ENCODE measurements at regions not wholly inside any gene's neighbourhood (a gene's known extent, or its start where the extent isn't known, plus 50 kb on each side); places are given as distances from the start of the nearest gene placed in this dataset.

DNA sequence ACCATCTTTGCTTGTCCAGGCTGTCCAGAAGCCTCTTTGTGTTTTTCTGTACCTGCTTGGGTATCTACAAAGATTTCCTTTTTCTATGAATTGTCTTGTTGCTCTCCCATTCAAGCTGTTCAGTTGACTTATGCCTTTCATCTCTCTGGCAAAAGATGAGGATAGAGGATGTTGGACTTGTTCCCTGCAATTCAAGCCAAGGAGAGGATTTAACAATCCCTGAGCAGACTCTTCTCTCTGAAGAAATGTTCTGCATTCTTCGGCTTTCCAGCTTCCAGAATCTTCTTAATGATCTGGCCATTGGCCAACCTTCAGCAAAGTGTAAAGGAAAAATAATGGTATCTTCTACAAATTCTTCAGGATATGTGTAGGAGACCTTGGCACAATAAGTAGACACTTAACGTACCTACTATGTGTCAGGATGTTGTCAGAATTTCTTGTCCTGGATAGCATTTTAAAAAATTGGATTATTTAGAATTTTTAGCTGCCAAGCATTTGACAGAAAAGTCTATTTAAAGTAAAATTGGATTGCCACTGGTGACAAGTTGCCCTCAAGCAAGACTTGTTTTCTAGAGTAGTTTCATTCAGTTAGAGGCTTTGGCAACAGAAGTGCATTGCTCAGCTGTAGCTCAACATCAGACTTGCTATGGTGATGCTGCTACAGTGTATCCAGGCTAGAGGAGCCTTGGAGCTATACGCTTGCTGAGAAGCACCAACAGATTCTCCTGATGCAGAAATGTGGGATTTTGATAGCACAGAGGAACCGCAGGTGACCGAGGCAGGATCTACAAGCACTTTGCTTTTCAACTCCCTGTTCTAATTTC is 455.7 kb downstream of the SUCLA2 start (continued):
- TF ChIP-seq CHCHD3 (CRISPR knock-in tag; IDR thresholded peaks at IDR 0.05) (no peak), ZNF264 (CRISPR knock-in tag; IDR thresholded peaks at IDR 0.05) (no peak), HOXA7 (CRISPR knock-in tag; IDR thresholded peaks at IDR 0.05) (no peak), FOXO1 (CRISPR knock-in tag; IDR thresholded peaks at IDR 0.05) (no peak)

- ChIA-PET CTCF (ENCODE audit: low intra/inter-chr PET ratio, low total read pairs) (no interaction called here), POLR2A (no interaction called here)
- FAIRE-seq: no peak
- no peaks in the 10 kb centered on the region for H3K36me3 ChIP-seq (replicated peaks in 1 of 2; ENCODE audit: control insufficient read depth in 1 of 2, insufficient read depth in 2 of 2, low read length in 2 of 2)
- no peak overlapping the region for H2AFZ ChIP-seq (ENCODE audit: low read length)
- H3K9me3 ChIP-seq (ENCODE audit: low read length): no peaks in the 10 kb centered on the region
- intact Hi-C loops (cut with micrococcal nuclease; ENCODE audit: unreplicated experiment) (no loop called here), in situ Hi-C loops (cut with HindIII; ENCODE audit: extremely low pct_ligation_motif_present, low pct_unique_long_range_greater_than_20kb) (no loop called here)
- no peak for TF ChIP-seq TRIM22 (IDR thresholded peaks at IDR 0.05)
- TF ChIP-seq IKZF1 (IDR thresholded peaks at IDR 0.05): no peak
- H3K9ac ChIP-seq (ENCODE audit: insufficient read depth, low read depth, low read length): no peak overlapping the region
- ATAC-seq: no peak
- no peaks in the 10 kb centered on the region for H3K4me1 ChIP-seq (ENCODE audit: insufficient read depth, low read length)
- no peak overlapping the region for H3K27ac ChIP-seq (ENCODE audit: extremely low read length, insufficient read depth, low read length)
- 0% methylated on average over 2 of the region's 2 CpGs for WGBS (ENCODE audit: low lambda C conversion rate)
- no peak overlapping the region for H3K4me2 ChIP-seq (ENCODE audit: low read depth, low read length)
- no peak for DNase-seq (ENCODE audit: low spot score)
- no peaks in the 10 kb centered on the region for H3K79me2 ChIP-seq (ENCODE audit: insufficient read depth, low read length)
- H3K4me3 ChIP-seq (replicated peaks in 1 of 3; ENCODE audit: insufficient read depth in 1 of 3, low read depth in 2 of 3, low read length in 3 of 3): no peak overlapping the region
- H3K27me3 ChIP-seq (ENCODE audit: control insufficient read depth in 1 of 2, insufficient read depth in 2 of 2, low read length in 2 of 2): no peaks in the 10 kb centered on the region
- no TSS peak for BruUV-seq (replicated peaks)
- H4K20me1 ChIP-seq (ENCODE audit: insufficient read depth, low read length): no peaks in the 10 kb centered on the region
These were observed 461.8 kb downstream of the SUCLA2 start for GRCh38 chr13:47539317-47539716.

GRCh38 chr13:47523771-47524170 is 477.3 kb downstream of the SUCLA2 start:
- POLR2A ChIA-PET: no interaction called here
- no peak for DNase-seq (ENCODE audit: low spot score)
- H3K9me3 ChIP-seq (ENCODE audit: low read length): no peaks in the 10 kb centered on the region
- no peak for TF ChIP-seq LCORL (IDR thresholded peaks at IDR 0.05)
- no peak for TF ChIP-seq LCORL (CRISPR knock-in tag; IDR thresholded peaks at IDR 0.05)
- no peak for TF ChIP-seq ZNF780A (CRISPR knock-in tag; IDR thresholded peaks at IDR 0.05)
- no peak for TF ChIP-seq HOXA7 (CRISPR knock-in tag; IDR thresholded peaks at IDR 0.05)
- TF ChIP-seq, protein P1, sequence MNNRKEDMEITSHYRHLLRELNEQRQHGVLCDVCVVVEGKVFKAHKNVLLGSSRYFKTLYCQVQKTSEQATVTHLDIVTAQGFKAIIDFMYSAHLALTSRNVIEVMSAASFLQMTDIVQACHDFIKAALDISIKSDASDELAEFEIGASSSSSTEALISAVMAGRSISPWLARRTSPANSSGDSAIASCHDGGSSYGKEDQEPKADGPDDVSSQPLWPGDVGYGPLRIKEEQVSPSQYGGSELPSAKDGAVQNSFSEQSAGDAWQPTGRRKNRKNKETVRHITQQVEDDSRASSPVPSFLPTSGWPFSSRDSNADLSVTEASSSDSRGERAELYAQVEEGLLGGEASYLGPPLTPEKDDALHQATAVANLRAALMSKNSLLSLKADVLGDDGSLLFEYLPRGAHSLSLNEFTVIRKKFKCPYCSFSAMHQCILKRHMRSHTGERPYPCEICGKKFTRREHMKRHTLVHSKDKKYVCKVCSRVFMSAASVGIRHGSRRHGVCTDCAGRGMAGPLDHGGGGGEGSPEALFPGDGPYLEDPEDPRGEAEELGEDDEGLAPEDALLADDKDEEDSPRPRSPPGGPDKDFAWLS (CRISPR knock-in tag; IDR thresholded peaks at IDR 0.05; ENCODE audit: borderline replicate concordance): no peak
- TF ChIP-seq PHF5A (CRISPR knock-in tag; IDR thresholded peaks at IDR 0.05; ENCODE audit: low read depth, unreplicated experiment): no peak
- no peak for TF ChIP-seq ZIK1 (CRISPR knock-in tag; IDR thresholded peaks at IDR 0.05; ENCODE audit: borderline replicate concordance, low read depth)
- no peak for TF ChIP-seq SNAPC2 (CRISPR knock-in tag; IDR thresholded peaks at IDR 0.05)

More at GRCh38 chr13:47523771-47524170, 477.3 kb downstream of the SUCLA2 start:
- no peak overlapping the region for H3K9ac ChIP-seq (ENCODE audit: insufficient read depth, low read depth, low read length)
- H3K4me1 ChIP-seq (ENCODE audit: insufficient read depth, low read length): no peaks in the 10 kb centered on the region
- FAIRE-seq (no peak), ATAC-seq (no peak)
- CTCF ChIA-PET (ENCODE audit: low intra/inter-chr PET ratio, low total read pairs): no interaction called here
- no peaks in the 10 kb centered on the region for H3K79me2 ChIP-seq (ENCODE audit: insufficient read depth, low read length)
- no peak overlapping the region for H3K27ac ChIP-seq (ENCODE audit: extremely low read length, insufficient read depth, low read length)
- H3K27me3 ChIP-seq (ENCODE audit: control insufficient read depth in 1 of 2, insufficient read depth in 2 of 2, low read length in 2 of 2): no peaks in the 10 kb centered on the region
- no TSS peak for BruUV-seq (replicated peaks)
- intact Hi-C loops (cut with micrococcal nuclease; ENCODE audit: unreplicated experiment) (no loop called here), in situ Hi-C loops (cut with HindIII; ENCODE audit: extremely low pct_ligation_motif_present, low pct_unique_long_range_greater_than_20kb) (no loop called here)
- H2AFZ ChIP-seq (ENCODE audit: low read length): no peak overlapping the region
- no peaks in the 10 kb centered on the region for H4K20me1 ChIP-seq (ENCODE audit: insufficient read depth, low read length)
- H3K36me3 ChIP-seq (replicated peaks in 1 of 2; ENCODE audit: control insufficient read depth in 1 of 2, insufficient read depth in 2 of 2, low read length in 2 of 2): no peaks in the 10 kb centered on the region
- no peak overlapping the region for H3K4me2 ChIP-seq (ENCODE audit: low read depth, low read length)
- 0% methylated on average over 1 of the region's 1 CpG for WGBS (ENCODE audit: low lambda C conversion rate)
- no peak overlapping the region for H3K4me3 ChIP-seq (replicated peaks in 1 of 3; ENCODE audit: insufficient read depth in 1 of 3, low read depth in 2 of 3, low read length in 3 of 3)

Data from HepG2 (cell line).